ENCODE measurements at regions not wholly inside any gene's neighbourhood (a gene's known extent, or its start where the extent isn't known, plus 50 kb on each side); places are given as distances from the start of the nearest gene placed in this dataset.

- no peak for DNase-seq
- Histone ChIP-seq H3K27me3 (ENCODE audit: control insufficient read depth in 3 of 3, insufficient read depth in 3 of 3, low read length in 2 of 3) (no peaks in the 10 kb centered on the region), H3K9me3 (ENCODE audit: control insufficient read depth in 4 of 4, insufficient read depth in 3 of 4, low read length in 3 of 4) (peaks cover 0 to 7% (median 3%) of the 10 kb centered on the region in 4 donors), H3K4me1 (ENCODE audit: control insufficient read depth in 5 of 5, insufficient read depth in 5 of 5, low read length in 5 of 5) (no peaks in the 10 kb centered on the region), H3K4me3 (no peak overlapping the region), H3K36me3 (ENCODE audit: control insufficient read depth in 4 of 4, insufficient read depth in 4 of 4, low read length in 4 of 4) (no peaks in the 10 kb centered on the region), H3K27ac (ENCODE audit: low read depth in 1 of 2, low read length in 1 of 2) (no peak overlapping the region), H3K9ac (ENCODE audit: insufficient read depth in 1 of 2, low read length in 2 of 2) (no peak overlapping the region)
- 91 to 96% methylated on average over 1 of the region's 1 CpG for WGBS, 2 donors
- TF ChIP-seq, protein P1, sequence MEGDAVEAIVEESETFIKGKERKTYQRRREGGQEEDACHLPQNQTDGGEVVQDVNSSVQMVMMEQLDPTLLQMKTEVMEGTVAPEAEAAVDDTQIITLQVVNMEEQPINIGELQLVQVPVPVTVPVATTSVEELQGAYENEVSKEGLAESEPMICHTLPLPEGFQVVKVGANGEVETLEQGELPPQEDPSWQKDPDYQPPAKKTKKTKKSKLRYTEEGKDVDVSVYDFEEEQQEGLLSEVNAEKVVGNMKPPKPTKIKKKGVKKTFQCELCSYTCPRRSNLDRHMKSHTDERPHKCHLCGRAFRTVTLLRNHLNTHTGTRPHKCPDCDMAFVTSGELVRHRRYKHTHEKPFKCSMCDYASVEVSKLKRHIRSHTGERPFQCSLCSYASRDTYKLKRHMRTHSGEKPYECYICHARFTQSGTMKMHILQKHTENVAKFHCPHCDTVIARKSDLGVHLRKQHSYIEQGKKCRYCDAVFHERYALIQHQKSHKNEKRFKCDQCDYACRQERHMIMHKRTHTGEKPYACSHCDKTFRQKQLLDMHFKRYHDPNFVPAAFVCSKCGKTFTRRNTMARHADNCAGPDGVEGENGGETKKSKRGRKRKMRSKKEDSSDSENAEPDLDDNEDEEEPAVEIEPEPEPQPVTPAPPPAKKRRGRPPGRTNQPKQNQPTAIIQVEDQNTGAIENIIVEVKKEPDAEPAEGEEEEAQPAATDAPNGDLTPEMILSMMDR (IDR thresholded peaks at IDR 0.05; ENCODE audit: control extremely low read depth, extremely low read depth): no peak
- no peak for ATAC-seq (ENCODE audit: insufficient read depth, low FRiP score)
Measured at GRCh38 chr4:178244785-178245184, 802.5 kb upstream of the AGA start.

GRCh38 chr4:178255172-178255571 is 812.9 kb upstream of the AGA start:
- TF ChIP-seq, protein P1 (IDR thresholded peaks at IDR 0.05; ENCODE audit: control extremely low read depth, extremely low read depth): no peak
- Histone ChIP-seq H3K9me3 (ENCODE audit: control insufficient read depth in 4 of 4, insufficient read depth in 3 of 4, low read length in 3 of 4) (peaks cover 0 to 7% (median 3%) of the 10 kb centered on the region in 4 donors), H3K4me3 (no peak overlapping the region), H3K27me3 (ENCODE audit: control insufficient read depth in 3 of 3, insufficient read depth in 3 of 3, low read length in 2 of 3) (no peaks in the 10 kb centered on the region), H3K27ac (ENCODE audit: low read depth in 1 of 2, low read length in 1 of 2) (no peak overlapping the region), H3K9ac (ENCODE audit: insufficient read depth in 1 of 2, low read length in 2 of 2) (no peak overlapping the region), H3K4me1 (ENCODE audit: control insufficient read depth in 5 of 5, insufficient read depth in 5 of 5, low read length in 5 of 5) (no peaks in the 10 kb centered on the region), H3K36me3 (ENCODE audit: control insufficient read depth in 4 of 4, insufficient read depth in 4 of 4, low read length in 4 of 4) (no peaks in the 10 kb centered on the region)
- ATAC-seq (ENCODE audit: insufficient read depth, low FRiP score) (no peak), DNase-seq (no peak)
- WGBS, 2 donors: 57 to 71% methylated on average over 1 of the region's 1 CpG

DNA sequence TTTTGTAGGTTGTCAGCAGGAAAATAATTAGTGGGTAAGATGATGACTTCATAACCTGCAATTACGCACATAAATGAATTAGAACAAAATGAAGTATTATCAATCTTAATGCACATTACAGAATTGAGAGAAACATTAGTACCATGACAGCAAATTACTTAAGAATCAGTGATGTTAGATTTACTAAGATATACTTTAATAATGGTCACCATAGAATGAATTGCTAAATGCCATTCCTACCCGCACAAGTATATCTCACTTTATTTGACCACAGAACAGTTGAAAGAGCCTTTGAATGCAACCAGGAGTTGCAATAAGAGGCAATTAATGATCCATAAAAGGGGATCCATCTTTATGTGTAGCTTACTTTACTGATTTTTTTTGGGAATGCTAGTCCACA is 816.4 kb upstream of the AGA start:
- Histone ChIP-seq H3K36me3 (ENCODE audit: control insufficient read depth in 4 of 4, insufficient read depth in 4 of 4, low read length in 4 of 4) (no peaks in the 10 kb centered on the region), H3K4me1 (ENCODE audit: control insufficient read depth in 5 of 5, insufficient read depth in 5 of 5, low read length in 5 of 5) (no peaks in the 10 kb centered on the region), H3K9me3 (ENCODE audit: control insufficient read depth in 4 of 4, insufficient read depth in 3 of 4, low read length in 3 of 4) (peaks cover 0 to 4% (median 1%) of the 10 kb centered on the region in 4 donors), H3K27ac (ENCODE audit: low read depth in 1 of 2, low read length in 1 of 2) (no peak overlapping the region), H3K27me3 (ENCODE audit: control insufficient read depth in 3 of 3, insufficient read depth in 3 of 3, low read length in 2 of 3) (no peaks in the 10 kb centered on the region), H3K4me3 (no peak overlapping the region), H3K9ac (ENCODE audit: insufficient read depth in 1 of 2, low read length in 2 of 2) (no peak overlapping the region)
- TF ChIP-seq, protein P1 (IDR thresholded peaks at IDR 0.05; ENCODE audit: control extremely low read depth, extremely low read depth): no peak
- 91 to 93% methylated on average over 2 of the region's 2 CpGs for WGBS, 2 donors
- DNase-seq (no peak), ATAC-seq (ENCODE audit: insufficient read depth, low FRiP score) (no peak)

- TF ChIP-seq, protein P1 (IDR thresholded peaks at IDR 0.05; ENCODE audit: control extremely low read depth, extremely low read depth): no peak
- 51 to 65% methylated on average over 2 of the region's 2 CpGs for WGBS, 2 donors
Measured at GRCh38 chr4:178259566-178259965, 817.3 kb upstream of the AGA start.

More at GRCh38 chr4:178259566-178259965, 817.3 kb upstream of the AGA start:
- ATAC-seq (ENCODE audit: insufficient read depth, low FRiP score) (no peak), DNase-seq (peak in 2 of 3 donors; percentile 53 to 61)
- Histone ChIP-seq H3K27me3 (ENCODE audit: control insufficient read depth in 3 of 3, insufficient read depth in 3 of 3, low read length in 2 of 3) (no peaks in the 10 kb centered on the region), H3K4me1 (ENCODE audit: control insufficient read depth in 5 of 5, insufficient read depth in 5 of 5, low read length in 5 of 5) (no peaks in the 10 kb centered on the region), H3K27ac (ENCODE audit: low read depth in 1 of 2, low read length in 1 of 2) (no peak overlapping the region), H3K36me3 (ENCODE audit: control insufficient read depth in 4 of 4, insufficient read depth in 4 of 4, low read length in 4 of 4) (no peaks in the 10 kb centered on the region), H3K9me3 (ENCODE audit: control insufficient read depth in 4 of 4, insufficient read depth in 3 of 4, low read length in 3 of 4) (peaks cover 0 to under 1% (median 0%) of the 10 kb centered on the region in 4 donors), H3K4me3 (no peak overlapping the region), H3K9ac (ENCODE audit: insufficient read depth in 1 of 2, low read length in 2 of 2) (no peak overlapping the region)
